GM21576 (cell line): ENCODE measurements at regions not wholly inside any gene's neighbourhood (a gene's known extent, or its start where the extent isn't known, plus 50 kb on each side); places are given as distances from the start of the nearest gene placed in this dataset.
"Not testable (repeated sequence)": the region's sequence is repeated elsewhere in the genome, so short reads cannot be mapped to it uniquely, and the experiment has no call there.

ENCODE experiments used
- ATAC-seq: cut with Tn5 transposase; IDR thresholded peaks from one replicate; pipeline ENCODE4 v1.9.1; 2021; ENCODE audit warnings: mild to moderate bottlenecking, moderate library complexity; ENCODE audit not compliant: unreplicated experiment

DNA sequence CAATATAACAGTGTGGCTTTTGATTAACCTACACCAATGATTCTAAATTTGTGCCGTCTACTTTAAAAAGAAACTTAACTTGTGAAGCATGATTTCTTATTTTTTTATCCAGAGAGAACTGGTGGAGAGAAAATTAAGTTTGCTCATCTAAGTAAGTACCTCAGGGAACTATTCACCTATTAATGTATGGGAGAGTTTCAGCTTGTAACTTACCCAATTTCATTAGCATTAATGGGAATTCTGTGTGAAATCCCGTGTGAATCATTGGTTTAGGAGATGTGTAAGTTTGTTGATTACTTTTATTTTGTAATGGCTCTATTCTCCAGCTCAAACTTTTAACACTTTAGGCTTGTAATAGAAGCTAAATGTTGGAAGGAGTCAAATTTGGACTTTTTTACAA is 1061.5 kb downstream of the TDRD15 start:
- ATAC-seq, result no peak

DNA sequence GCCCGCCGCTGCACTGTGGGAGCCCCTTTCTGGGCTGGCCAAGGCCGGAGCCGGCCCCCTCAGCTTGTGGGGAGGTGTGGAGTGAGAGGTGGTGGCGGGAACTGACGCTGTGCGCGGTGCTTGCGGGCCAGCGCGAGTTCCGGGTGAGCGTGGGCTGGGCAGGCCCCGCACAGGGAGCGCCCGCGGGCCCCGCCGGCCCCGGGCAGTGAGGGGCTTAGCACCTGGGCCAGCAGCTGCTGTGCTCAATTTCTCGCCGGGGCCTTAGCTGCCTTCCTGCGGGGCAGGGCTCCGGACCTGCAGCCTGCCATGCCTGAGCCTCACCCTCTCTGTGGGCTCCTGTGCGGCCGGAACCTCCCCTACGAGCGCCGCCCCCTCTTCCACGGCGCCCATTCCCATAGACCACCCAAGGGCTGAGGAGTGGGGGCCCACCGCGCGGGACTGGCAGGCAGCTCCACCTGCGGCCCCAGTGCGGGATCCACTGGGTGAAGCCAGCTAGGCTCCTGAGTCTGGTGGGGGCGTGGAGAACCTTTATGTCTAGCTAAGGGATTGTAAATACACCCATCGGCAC is 1062.6 kb downstream of the TDRD15 start:
- not testable (repeated sequence) for ATAC-seq

DNA sequence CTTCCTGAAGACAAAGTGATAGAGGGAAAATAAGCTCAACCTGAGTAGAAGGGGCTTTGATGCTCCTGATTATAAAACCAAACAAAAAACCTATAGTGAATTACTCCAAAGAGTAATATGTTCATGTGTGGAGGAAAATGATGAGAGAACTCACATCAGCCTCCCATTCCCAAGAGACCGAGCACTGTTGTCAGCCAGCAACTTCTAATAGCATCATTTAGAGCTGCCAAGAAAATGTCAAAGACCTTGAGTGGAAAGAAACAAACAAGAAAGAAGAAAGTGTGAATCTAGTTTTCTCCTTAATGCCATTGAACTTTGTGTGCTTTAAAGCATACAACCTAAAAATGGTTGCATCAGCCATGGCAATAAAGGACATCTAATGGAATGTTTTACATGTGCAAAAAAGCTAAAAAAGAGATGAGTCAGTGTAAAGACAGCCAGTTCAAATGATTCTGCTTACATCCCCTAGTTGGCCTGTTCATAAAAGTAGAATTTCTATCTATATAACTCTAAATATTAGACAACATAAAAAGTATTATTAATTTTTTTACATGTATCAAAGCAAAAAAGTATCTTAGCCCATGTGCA is 1066.2 kb downstream of the TDRD15 start:
- no peak for ATAC-seq

DNA sequence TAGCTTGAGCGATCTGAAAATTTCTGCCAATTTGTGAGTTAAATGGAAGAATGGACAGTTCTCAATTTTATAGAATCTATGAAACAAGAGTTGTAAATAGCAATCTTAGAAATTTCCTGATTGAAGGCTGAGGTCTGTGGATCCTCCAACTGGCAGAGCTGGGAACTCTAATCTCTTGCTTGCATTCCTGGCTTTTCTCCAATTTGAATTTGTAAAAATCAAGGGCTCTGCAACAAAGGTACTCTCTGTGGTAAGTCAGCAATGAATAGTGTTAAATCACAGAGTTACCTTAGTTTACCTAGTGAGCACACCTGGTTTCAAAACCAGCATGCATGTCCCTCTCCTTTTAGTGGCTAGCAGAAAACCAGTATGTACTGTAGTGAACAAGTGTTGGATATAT is 1070.5 kb downstream of the TDRD15 start:
- no peak for ATAC-seq

DNA sequence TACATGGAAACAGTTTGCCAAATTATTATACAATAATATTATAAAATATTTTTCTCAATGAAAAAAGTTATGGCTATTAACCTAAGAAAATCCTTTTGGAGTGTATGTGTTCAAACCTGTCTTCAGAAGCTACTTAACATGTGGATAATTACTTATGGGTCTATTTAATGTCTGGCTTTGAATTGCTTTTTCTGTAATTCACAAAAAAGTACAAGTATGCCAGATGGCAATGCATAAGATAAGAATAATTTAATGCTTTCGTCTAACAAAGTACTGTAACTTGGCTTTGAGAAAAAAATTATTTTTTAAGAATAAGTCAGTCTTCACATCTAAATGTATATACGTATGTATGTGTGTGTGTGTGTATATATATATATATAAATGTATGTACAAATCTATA is 1073.0 kb downstream of the TDRD15 start:
- no peak for ATAC-seq

DNA sequence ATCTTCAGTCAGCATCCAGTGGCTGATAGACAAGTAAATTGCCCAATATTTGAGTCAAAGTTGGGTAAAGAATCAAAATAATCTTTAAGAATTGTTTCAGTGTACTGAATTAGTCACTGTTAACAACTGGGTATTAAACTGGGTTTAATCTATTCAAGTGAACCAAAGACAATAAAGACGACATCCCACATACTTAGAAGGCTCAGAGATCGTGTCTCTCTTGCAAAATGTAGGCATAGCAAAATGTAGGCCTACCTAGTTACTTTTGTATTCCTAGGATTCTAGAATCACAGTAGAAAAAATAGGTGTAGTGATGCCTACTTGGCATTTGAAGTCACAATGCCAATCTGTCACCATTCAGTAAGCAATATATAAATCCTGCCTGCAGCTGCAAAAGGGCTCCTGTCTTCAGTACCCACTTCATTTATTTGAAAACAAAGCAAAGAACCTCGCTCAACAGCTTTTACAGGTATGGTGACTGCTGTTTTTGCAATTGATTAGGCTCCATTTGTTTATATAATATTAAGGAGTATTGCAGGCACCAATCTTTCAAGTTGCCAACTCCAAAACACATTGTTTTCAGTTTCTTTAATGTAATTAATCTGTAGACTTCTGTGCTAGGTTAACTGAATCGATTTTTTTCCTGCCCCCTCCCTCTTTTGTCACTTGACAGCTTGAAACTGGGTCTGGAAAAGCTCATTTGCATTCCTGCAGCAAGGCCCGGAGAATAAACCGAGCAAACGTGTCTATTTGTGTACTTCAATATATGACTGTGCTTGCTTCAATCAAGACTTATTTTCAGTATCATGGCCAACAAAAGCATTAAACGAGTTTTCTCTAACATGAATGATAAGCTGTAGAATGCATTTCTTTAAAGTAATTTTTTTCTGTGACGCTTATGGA is 1074.9 kb downstream of the TDRD15 start:
- no peak for ATAC-seq

DNA sequence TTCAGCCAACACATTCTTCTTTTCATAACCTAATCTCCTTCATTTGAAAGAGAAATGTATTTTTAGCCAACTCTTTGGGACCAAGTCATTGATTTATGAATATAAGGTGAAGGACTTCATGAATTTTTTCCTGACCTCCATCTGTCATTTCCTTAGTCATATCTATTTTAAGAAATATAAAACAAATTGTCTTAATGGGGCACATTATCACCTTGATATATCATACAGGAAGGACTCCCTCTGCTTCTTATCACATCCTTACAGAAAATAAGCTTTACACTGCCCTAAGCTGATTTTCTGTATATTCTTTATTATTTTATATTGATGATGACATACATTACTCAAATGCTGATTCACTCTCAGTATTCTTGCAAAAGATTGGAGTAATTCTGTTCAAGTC is 1076.2 kb downstream of the TDRD15 start:
- ATAC-seq, result no peak

DNA sequence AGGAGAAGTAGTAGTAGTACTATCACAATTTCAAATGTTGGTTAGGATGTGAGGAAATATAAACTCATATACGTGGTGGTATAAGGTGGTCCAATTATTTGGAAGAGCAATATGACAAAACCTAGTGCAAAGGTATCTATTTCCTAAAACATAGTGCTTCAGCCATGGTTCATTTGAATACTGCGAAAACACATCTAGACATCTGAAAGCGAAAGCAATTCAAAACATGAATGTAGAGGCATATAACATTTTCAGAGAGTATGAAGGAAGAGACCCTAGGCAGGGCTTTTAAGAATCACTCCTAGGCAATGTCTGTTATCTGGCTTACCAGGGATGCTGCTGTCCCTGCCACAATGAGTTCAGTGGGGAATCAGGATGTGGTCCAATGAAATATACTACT is 1085.8 kb downstream of the TDRD15 start:
- ATAC-seq, result no peak

DNA sequence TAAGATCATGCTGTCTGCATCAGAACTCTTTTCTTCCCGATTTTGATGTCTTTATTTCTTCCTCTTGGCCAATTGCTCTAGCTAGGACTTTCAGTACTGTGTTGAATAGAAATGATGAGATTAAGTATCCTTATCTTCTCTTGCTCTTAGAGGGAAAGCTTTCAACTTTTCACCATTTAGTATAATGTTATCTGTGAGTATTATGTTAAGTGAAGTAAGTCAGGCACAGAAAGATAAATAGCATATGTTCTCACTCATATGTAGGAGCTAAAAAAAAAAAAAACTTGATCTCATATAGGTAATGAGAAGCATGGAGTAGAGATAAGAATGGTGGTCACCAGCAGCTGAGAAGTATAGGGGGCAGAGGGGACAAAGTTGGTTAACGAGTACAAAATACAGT is 1089.5 kb downstream of the TDRD15 start:
- no peak for ATAC-seq

DNA sequence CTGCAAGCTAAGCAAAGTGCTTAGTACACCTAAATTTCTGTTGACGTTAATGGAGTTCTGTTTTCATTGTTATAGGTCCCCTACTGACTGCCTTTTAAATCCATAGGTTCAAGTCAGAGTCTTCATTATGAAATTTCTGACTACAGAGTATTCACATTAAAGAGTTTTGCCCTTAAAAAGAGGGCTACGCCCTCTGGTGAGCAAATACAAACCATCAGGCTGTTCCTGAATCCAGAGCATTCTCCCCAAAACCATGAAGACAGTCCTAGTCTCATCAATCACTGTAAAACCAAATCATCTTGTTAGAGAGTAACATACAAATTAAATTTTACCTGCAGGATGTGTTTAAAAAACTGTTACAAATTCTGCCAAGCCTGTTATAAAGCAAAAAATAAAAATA is 1091.7 kb downstream of the TDRD15 start:
- ATAC-seq, result no peak

DNA sequence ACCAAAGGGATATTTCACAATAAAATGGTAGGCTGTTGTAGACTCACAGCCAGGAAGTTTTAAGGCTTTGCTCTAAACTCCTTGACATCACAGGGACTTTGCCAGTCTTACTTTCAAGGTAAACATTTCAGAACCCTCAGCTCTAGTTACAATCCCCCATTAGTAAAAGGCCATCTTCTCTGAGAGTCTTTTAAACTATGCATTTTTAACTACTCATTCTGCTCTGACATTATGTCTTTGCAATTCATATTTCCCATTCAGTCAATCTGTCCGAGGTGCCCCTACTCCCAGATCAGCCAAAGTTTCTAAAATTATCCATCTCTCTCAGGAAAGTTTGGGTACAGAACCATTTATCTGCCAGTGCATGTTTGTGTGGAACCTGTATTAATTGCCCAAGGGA is 1094.1 kb downstream of the TDRD15 start:
- no peak for ATAC-seq

DNA sequence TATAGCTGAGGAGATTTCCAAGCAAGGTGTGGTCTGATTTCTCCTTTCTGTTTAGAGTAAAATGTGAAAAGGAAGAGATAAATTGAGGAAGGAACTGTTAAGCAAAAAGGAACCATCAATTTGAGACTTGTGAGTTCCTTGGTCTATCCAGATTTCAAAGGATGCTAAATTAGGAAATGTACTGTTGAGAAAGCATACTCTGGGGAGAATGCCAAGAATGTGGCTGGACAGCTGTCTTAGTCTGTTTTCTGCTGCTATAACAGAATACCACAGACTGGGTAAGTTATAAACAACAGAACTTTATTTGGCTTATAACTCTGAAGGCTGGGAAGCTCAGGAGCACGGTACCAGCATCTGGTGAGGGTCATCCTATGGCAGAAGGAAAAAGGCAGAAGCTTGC is 1097.2 kb downstream of the TDRD15 start:
- no peak for ATAC-seq

DNA sequence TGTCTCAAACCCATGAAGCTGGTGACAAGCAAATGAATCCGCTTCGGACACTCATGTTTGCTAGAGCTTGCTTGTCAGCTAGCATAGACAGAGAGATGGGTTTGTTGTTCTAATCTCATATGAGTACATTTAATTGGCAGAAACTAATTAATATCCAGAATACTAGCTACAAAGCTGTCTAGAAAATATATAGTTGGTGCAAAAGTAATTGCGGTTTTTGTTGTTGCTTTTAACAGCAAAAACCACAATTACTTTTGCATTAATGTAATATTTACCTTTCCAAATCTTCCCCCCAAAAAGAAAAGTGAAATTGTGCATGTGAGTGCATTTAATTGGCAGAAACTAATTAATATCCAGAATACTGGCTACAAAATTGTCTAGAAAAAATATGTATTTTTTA is 1115.2 kb downstream of the TDRD15 start:
- no peak for ATAC-seq

DNA sequence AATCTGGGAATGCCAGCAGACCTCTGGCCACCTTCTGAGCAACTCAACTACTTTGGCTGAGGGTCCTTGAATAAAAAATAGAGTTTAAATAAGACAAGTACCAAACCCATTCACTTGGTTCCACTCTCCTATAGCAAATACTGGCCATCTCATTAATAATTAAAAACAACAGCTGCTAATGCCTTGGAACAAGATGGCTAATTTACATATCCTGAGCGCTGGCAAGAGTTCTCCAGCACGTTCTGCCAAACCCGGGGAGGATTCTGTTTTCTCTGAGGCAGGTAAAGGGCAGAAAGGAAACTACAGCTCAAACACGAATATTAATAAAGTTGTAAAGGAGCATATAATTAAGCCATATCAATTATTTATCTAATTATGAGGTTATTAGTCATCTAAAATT is 1123.7 kb downstream of the TDRD15 start:
- no peak for ATAC-seq

DNA sequence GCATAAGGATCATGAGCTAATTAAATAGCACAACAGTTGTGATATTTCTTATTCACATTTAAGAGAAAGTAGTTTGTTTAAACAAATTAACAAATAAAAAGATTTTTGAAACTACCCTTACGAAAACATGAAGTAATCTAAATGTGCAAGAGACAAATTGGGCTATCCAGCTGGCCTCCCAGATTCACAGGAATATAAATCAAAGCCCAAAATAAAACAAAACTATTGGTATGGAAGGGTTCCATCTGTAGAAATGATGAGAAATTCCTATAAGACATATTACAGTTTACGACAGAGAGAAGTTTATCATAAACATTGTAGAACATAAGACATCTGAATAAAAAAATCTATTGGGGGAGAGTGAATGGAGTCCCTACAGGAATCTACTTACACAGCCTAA is 1125.1 kb downstream of the TDRD15 start:
- ATAC-seq, result no peak

DNA sequence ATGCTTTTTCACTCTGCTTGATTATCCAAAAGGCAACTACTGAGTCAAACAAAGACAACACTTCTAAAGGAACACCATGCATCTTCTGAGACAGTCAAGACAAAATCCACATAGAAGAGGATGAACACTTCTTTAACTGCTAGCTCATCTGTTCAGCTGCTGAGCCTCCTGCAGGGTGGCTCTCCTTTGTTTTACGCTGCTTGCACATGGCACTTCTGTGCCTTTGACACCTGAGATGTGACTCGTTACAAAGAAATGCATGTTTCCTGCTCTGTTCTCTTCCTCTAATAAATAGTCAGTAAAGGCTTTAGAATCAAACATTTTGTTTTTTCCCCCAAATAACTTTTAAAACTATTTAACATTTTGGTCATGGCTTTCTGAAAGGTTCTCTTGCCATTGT is 1129.4 kb downstream of the TDRD15 start:
- ATAC-seq, result no peak

DNA sequence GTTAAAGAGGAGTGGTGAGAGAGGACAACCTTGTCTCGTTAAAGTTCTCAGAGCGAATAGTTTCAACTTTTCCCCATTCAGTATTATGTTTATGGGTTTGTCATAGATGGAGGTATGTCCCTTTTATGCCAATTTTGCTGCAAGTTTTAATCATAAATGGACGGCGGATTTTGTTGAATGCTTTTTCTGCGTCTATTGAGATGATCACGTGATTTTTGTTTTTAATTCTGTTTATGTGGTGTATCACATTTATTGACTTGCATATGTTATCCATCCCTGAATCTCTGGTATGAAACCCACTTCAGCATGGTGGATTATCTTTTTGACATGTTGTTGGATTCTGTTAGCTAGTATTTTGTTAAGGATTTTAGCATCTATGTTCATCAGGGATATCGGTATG is 1123.8 kb upstream of the KLHL29 start:
- no peak for ATAC-seq

DNA sequence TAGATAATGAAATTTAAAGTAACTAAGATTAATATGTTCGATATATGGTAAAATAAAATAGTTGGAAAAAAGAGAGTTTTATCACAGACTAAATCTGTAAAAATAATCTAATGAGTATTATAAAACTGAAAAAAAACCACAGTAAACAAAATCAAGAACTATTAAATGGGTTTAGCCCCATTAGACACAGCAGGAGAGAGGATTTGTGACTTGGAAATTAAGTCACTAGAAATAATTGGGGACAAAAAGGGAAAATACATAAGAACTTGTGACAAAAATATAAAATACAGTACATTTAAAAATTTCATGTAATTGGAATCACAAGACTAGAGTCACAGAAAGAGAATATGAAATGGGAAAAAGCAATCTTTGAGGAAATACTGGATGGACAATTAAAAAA is 1114.6 kb upstream of the KLHL29 start:
- no peak for ATAC-seq

DNA sequence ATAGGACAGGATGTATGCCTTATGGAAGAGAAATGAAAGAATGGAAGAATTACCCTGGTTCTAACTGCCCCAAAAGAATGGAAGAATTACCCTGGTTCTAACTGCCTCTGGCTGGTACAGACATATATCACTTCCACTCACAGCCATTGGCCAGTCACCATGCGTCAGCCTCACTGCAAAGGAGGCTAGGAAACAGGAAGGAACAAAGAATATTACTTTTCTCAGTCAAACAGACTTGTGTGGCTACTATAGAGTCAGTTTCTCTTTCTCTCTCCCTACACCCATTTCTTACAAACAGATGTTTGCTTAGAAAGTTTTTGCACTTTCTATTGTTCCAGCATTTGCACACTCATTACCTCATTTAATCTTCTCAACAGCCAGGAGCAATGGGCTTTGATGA is 1111.1 kb upstream of the KLHL29 start:
- no peak for ATAC-seq

DNA sequence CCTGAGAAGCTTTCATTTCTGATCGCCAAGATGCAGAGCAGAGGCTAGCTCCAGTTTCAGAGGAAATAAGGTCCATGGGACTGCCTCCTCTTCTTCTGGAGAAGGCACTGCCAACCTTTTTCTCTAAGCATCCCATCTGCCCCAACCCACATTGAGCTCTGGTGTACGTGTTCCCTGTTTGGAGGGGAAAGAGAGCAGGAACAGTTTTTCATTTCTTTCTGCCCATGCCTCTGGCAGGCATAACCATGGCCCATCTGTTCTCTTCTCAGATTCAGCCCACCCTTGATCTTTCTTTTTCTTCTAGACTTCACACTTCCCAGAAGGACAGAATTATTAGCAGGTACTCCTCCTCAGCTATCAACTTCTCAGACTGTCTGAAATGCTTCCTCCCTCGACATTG is 1110.3 kb upstream of the KLHL29 start:
- ATAC-seq, result no peak

DNA sequence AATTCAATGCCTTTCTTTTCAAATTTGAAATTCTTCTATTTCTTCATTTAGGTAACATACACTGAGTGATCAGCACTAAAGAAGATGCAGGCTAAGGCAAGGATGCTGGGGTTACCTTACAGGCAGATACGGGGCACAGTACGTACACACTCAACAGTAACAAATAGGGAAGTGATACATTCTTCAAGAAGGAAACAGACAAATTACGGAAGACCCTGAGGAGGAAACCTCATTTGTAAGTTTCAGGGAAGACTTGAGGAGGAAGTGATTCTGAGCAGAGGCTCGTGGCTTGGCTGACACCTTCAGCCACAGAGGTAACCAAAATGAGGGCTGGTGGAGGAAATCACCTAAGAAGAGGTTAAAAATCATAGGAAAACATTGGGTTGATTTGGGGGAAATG is 1108.3 kb upstream of the KLHL29 start:
- ATAC-seq, result no peak

DNA sequence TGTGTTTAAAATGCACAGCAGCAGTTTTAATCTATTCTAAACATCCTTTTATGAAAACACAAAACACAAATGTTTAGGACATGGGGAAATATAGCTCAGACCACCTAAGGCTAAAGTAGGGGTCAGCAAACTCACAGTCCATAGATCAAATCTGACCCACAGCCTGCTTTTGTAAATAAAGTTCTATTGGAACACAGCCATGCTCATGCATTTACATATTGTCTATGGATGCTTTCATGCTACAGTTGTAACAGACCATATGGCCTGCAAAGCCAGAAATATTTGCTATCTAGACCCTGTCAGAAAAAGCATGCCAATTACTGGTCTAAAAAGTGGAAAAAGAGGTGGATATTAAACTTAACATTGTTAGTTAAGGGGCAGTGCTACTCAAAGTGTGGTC is 1105.4 kb upstream of the KLHL29 start:
- ATAC-seq, result no peak
